Body of pancreas (tissue), 4 donors: ENCODE measurements at regions not wholly inside any gene's neighbourhood (a gene's known extent, or its start where the extent isn't known, plus 50 kb on each side); places are given as distances from the start of the nearest gene placed in this dataset.
A peak's percentile ranks its signal among the peaks of the same experiment; 100 is the strongest.
"Not testable (repeated sequence)": the region's sequence is repeated elsewhere in the genome, so short reads cannot be mapped to it uniquely, and the experiment has no call there.

Experiments used
- ATAC-seq: fragments of 150-250 bp; one replicate; pipeline ENCODE4 v1.9.1; 2016
- DNase-seq, 4 donors: peaks; one replicate each; pipeline ENCODE4 v3.0.0-alpha.2; 2019
- H3K27ac ChIP-seq, 4 donors: fragments of 200-600 bp; sonication (generic); 1 replicate in 3 of 4; 2 replicates in 1 of 4; pipeline versions ENCODE4 v1.5.1 to v1.6.1; 2016 to 2019; ENCODE audit warnings: mild to moderate bottlenecking in 1 of 4, mixed read lengths in 1 of 4, moderate library complexity in 1 of 4
- H3K27me3 ChIP-seq, 2 donors: fragments of 200-600 bp; sonication (generic); one replicate each; pipeline ENCODE4 v1.6.0; 2016; ENCODE audit warnings: mild to moderate bottlenecking in 1 of 2
- H3K36me3 ChIP-seq, 2 donors: fragments of 200-600 bp; sonication (generic); replicated peaks in 1 of 2; 2 replicates each; pipeline ENCODE4 v1.5.1; 2016; ENCODE audit warnings: low read depth in 2 of 2; ENCODE audit not compliant: insufficient read depth in 1 of 2
- H3K4me1 ChIP-seq: fragments of 200-600 bp; sonication (generic); one replicate; pipeline ENCODE4 v1.6.0; 2016
- H3K4me3 ChIP-seq, 2 donors: fragments of 200-600 bp; sonication (generic); 1 replicate in 1 of 2; 2 replicates in 1 of 2; pipeline ENCODE4 v1.5.1; 2016 to 2019
- H3K9me3 ChIP-seq, 3 donors: fragments of 200-600 bp; sonication (generic); 1 replicate in 2 of 3; 2 replicates in 1 of 3; pipeline ENCODE4 v1.5.1; 2016
- CTCF ChIP-seq, 7 experiments: fragments of 450-650 bp in 4 of 7; fragments of 200-600 bp in 3 of 7; sonication (generic) in 3 of 7; IDR thresholded peaks; one replicate each; pipeline ENCODE4 v1.5.1; 2016 to 2019; ENCODE audit warnings: antibody characterized with exemption in 7 of 7
- POLR2A ChIP-seq, 3 donors: fragments of 450-650 bp; IDR thresholded peaks; one replicate each; pipeline ENCODE4 v1.6.1; 2016; ENCODE audit warnings: antibody characterized with exemption in 3 of 3, mild to moderate bottlenecking in 2 of 3
- WGBS, 2 donors: methylation state at CpG; one replicate each; pipeline ENCODE4 v1.1.5; 2017; 5-methylcytosine and 5-hydroxymethylcytosine counted together
- intact Hi-C: fragments of 100-400 bp; cut with DNase I; formaldehyde crosslinking; loops from one replicate; pipeline ENCODE4 v1.15.1; 2023

- H3K9me3 ChIP-seq, intact Hi-C loops, H3K4me3 ChIP-seq, H3K4me1 ChIP-seq, H3K27me3 ChIP-seq, ATAC-seq, DNase-seq, H3K36me3 ChIP-seq, H3K27ac ChIP-seq: not testable (repeated sequence)
- 93 to 97% methylated on average over 3 to 9 of the region's 34 CpGs for WGBS, 2 donors
Measured at GRCh38 chrX:133483771-133484170, 68.5 kb upstream of the GPC4 start.

- H3K27me3 ChIP-seq, result no peaks in the 10 kb centered on the region
- H3K4me3 ChIP-seq, result no peak overlapping the region
- ATAC-seq, result no peak
- H3K27ac ChIP-seq, result no peak overlapping the region
- TF ChIP-seq POLR2A (IDR thresholded peaks at IDR 0.05) (no peak), CTCF (IDR thresholded peaks at IDR 0.05) (no peak)
- intact Hi-C loops, result no loop called here
- no peaks in the 10 kb centered on the region for H3K9me3 ChIP-seq
- no peaks in the 10 kb centered on the region for H3K4me1 ChIP-seq
- no peaks in the 10 kb centered on the region for H3K36me3 ChIP-seq
- DNase-seq, result peak in 2 of 4 donors; percentile 10 to 17
- WGBS, 2 donors, result 75 to 80% methylated on average over 7 of the region's 7 CpGs
Measured at GRCh38 chrX:133482056-133482952, 67.0 kb upstream of the GPC4 start.

GRCh38 chrX:133477986-133478385 lies 62.7 kb upstream of the GPC4 start:
- no peaks in the 10 kb centered on the region for H3K9me3 ChIP-seq
- H3K27ac ChIP-seq, result no peak overlapping the region
- no peak for ATAC-seq
- intact Hi-C loops, result no loop called here
- no peak for DNase-seq
- H3K4me3 ChIP-seq, result no peak overlapping the region
- H3K36me3 ChIP-seq, result no peaks in the 10 kb centered on the region
- TF ChIP-seq CTCF (IDR thresholded peaks at IDR 0.05) (no peak), POLR2A (IDR thresholded peaks at IDR 0.05) (no peak)
- H3K4me1 ChIP-seq, result no peaks in the 10 kb centered on the region
- no peaks in the 10 kb centered on the region for H3K27me3 ChIP-seq
- WGBS, 2 donors, result 87 to 88% methylated on average over 4 of the region's 4 CpGs

GRCh38 chrX:133475953-133476352 lies 60.7 kb upstream of the GPC4 start:
- ATAC-seq (no peak), DNase-seq (no peak)
- H3K27me3 ChIP-seq, result no peaks in the 10 kb centered on the region
- intact Hi-C loops, result no loop called here
- H3K4me3 ChIP-seq, result no peak overlapping the region
- TF ChIP-seq CTCF (IDR thresholded peaks at IDR 0.05), result no peak
- TF ChIP-seq POLR2A (IDR thresholded peaks at IDR 0.05), result no peak
- no peak overlapping the region for H3K27ac ChIP-seq
- no peaks in the 10 kb centered on the region for H3K4me1 ChIP-seq
- whole genome bisulfite sequencing, 2 donors, result 83 to 100% methylated on average over 1 of the region's 1 CpG
- H3K9me3 ChIP-seq, result no peaks in the 10 kb centered on the region
- no peaks in the 10 kb centered on the region for H3K36me3 ChIP-seq

GRCh38 chrX:133475521-133475920 lies 60.2 kb upstream of the GPC4 start:
- TF ChIP-seq POLR2A (IDR thresholded peaks at IDR 0.05), result no peak
- TF ChIP-seq CTCF (IDR thresholded peaks at IDR 0.05), result no peak
- Histone ChIP-seq H3K4me3 (no peak overlapping the region), H3K4me1 (no peaks in the 10 kb centered on the region), H3K27ac (no peak overlapping the region), H3K27me3 (no peaks in the 10 kb centered on the region), H3K36me3 (no peaks in the 10 kb centered on the region), H3K9me3 (no peaks in the 10 kb centered on the region)
- 90 to 100% methylated on average over 1 of the region's 1 CpG for WGBS, 2 donors
- DNase-seq (peak in 1 of 4 donors; percentile 3), ATAC-seq (no peak)
- intact Hi-C loops, result no loop called here
